B cell (primary cell): ENCODE measurements at regions not wholly inside any gene's neighbourhood (a gene's known extent, or its start where the extent isn't known, plus 50 kb on each side); places are given as distances from the start of the nearest gene placed in this dataset.
"Not testable (repeated sequence)": the region's sequence is repeated elsewhere in the genome, so short reads cannot be mapped to it uniquely, and the experiment has no call there.

ENCODE experiments used
- ATAC-seq: fragments of 200-7000 bp; cut with Tn5 transposase; one replicate; pipeline ENCODE4 v1.10.0; 2021; ENCODE audit warnings: low read depth, mild to moderate bottlenecking, moderate number of reproducible peaks, moderate library complexity
- CTCF ChIA-PET: fragments of 350-600 bp; sonication (Branson Sonifier 250); formaldehyde crosslinking; loops from one replicate; lab custom pipeline; 2021; ENCODE audit warnings: antibody characterized with exemption, inconsistent platforms; lab: Charles Lee
- POLR2A ChIA-PET: fragments of 350-600 bp; sonication (Branson Sonifier 250); formaldehyde crosslinking; loops from one replicate; lab custom pipeline; 2021; ENCODE audit warnings: antibody characterized with exemption; lab: Charles Lee
- DNase-seq: peaks from one replicate; pipeline ENCODE4 v3.0.0; 2013
- H2AFZ ChIP-seq: 2 replicates; pipeline ENCODE4 v1.6.1; 2012; ENCODE audit warnings: mild to moderate bottlenecking, low read depth, low read length; ENCODE audit not compliant: insufficient read depth, poor library complexity, severe bottlenecking
- H3K27ac ChIP-seq, 2 donors: 1 replicate in 1 of 2; 2 replicates in 1 of 2; pipeline ENCODE4 v1.5.1; 2012 to 2013; ENCODE audit warnings: low read length in 2 of 2, mild to moderate bottlenecking in 2 of 2, moderate library complexity in 1 of 2
- H3K27me3 ChIP-seq, 4 experiments: fragments of 200-600 bp in 1 of 4; sonication (generic) in 1 of 4; replicated peaks in 1 of 4; 1 replicate in 2 of 4; 2 replicates in 2 of 4; pipeline versions ENCODE4 v1.6.1 to v1.7.0; 2013 to 2016; ENCODE audit warnings: low read length in 3 of 4, mild to moderate bottlenecking in 2 of 4, mixed read lengths in 1 of 4, moderate library complexity in 1 of 4; ENCODE audit not compliant: insufficient read depth in 4 of 4, control insufficient read depth in 3 of 4; ENCODE audit errors: control extremely low read depth in 1 of 4
- H3K36me3 ChIP-seq, 2 experiments: replicated peaks in 1 of 2; 1 replicate in 1 of 2; 2 replicates in 1 of 2; pipeline versions ENCODE4 v1.6.1 to v1.7.1; 2013; ENCODE audit warnings: low read length in 1 of 2; ENCODE audit not compliant: insufficient read depth in 2 of 2, control insufficient read depth in 1 of 2; ENCODE audit errors: control extremely low read depth in 1 of 2, extremely low read depth in 1 of 2
- H3K4me1 ChIP-seq, 2 donors: fragments of 200-600 bp in 1 of 2; sonication (generic) in 1 of 2; 1 replicate in 1 of 2; 2 replicates in 1 of 2; pipeline versions ENCODE4 v1.5.1 to v1.6.1; 2013 to 2017; ENCODE audit warnings: low read length in 2 of 2; ENCODE audit not compliant: control insufficient read depth in 2 of 2, insufficient read depth in 2 of 2
- H3K4me2 ChIP-seq: replicated peaks from 2 replicates; pipeline ENCODE3; 2012; ENCODE audit warnings: mild to moderate bottlenecking, low read depth, low read length; ENCODE audit not compliant: poor library complexity, severe bottlenecking
- H3K4me3 ChIP-seq, 5 experiments: fragments of 200-600 bp in 1 of 5; sonication (generic) in 1 of 5; 1 replicate in 3 of 5; 2 replicates in 2 of 5; pipeline versions ENCODE4 v1.5.1 to v1.7.0; 2011 to 2016; ENCODE audit warnings: low read length in 4 of 5, mild to moderate bottlenecking in 4 of 5, low read depth in 2 of 5, control low read depth in 1 of 5, moderate library complexity in 1 of 5; ENCODE audit not compliant: insufficient read depth in 1 of 5; ENCODE audit errors: control extremely low read depth in 1 of 5, extremely low read depth in 1 of 5
- H3K79me2 ChIP-seq: fragments of 200-600 bp; sonication (generic); one replicate; pipeline ENCODE4 v1.6.0; 2016; ENCODE audit warnings: low read length; ENCODE audit not compliant: control insufficient read depth, insufficient read depth
- H3K9ac ChIP-seq: fragments of 200-600 bp; sonication (generic); 2 replicates; pipeline ENCODE4 v1.6.1; 2017; ENCODE audit warnings: mild to moderate bottlenecking, low read length, moderate library complexity
- H3K9me3 ChIP-seq, 3 donors: one replicate each; pipeline versions ENCODE4 v1.6.1 to v1.7.1; 2013; ENCODE audit warnings: low read length in 2 of 3; ENCODE audit not compliant: control insufficient read depth in 2 of 3, insufficient read depth in 1 of 3; ENCODE audit errors: control extremely low read depth in 1 of 3
- H4K20me1 ChIP-seq: 2 replicates; pipeline ENCODE4 v1.6.0; 2012; ENCODE audit warnings: mild to moderate bottlenecking, low read length; ENCODE audit not compliant: insufficient read depth, control insufficient read depth, poor library complexity, severe bottlenecking
- H3K27ac Mint-ChIP-seq: one replicate; pipeline ENCODE4 v1.8.0; 2021; ENCODE audit warnings: mixed read lengths
- H3K27me3 Mint-ChIP-seq: one replicate; pipeline ENCODE4 v1.8.0; 2021; ENCODE audit warnings: mixed read lengths
- H3K4me1 Mint-ChIP-seq: one replicate; pipeline ENCODE4 v1.8.0; 2021; ENCODE audit warnings: mixed read lengths
- H3K4me3 Mint-ChIP-seq: one replicate; pipeline ENCODE4 v1.8.0; 2021; ENCODE audit warnings: mixed read lengths
- H3K9me3 Mint-ChIP-seq: one replicate; pipeline ENCODE4 v1.8.0; 2022; ENCODE audit warnings: mixed read lengths; ENCODE audit not compliant: insufficient read depth
- EZH2 ChIP-seq: IDR thresholded peaks from 2 replicates; pipeline ENCODE4 v1.6.1; 2012; ENCODE audit warnings: borderline replicate concordance, low read depth, mild to moderate bottlenecking, moderate library complexity, low read length; ENCODE audit not compliant: insufficient read depth, poor library complexity, severe bottlenecking
- WGBS: methylation state at CpG from one replicate; pipeline ENCODE4 v1.1.5; 2013; ENCODE audit warnings: missing lambda C conversion rate; ENCODE audit not compliant: insufficient coverage; 5-methylcytosine and 5-hydroxymethylcytosine counted together
- intact Hi-C: fragments of 100-400 bp; cut with micrococcal nuclease; formaldehyde crosslinking; loops from one replicate; pipeline ENCODE4 v1.10.0; 2022
- TF ChIP-seq, protein P1 (sequence below): fragments of 200-600 bp; IDR thresholded peaks from one replicate; pipeline ENCODE4 v1.8.0; 2022; ENCODE audit warnings: antibody characterized with exemption, mild to moderate bottlenecking

DNA sequence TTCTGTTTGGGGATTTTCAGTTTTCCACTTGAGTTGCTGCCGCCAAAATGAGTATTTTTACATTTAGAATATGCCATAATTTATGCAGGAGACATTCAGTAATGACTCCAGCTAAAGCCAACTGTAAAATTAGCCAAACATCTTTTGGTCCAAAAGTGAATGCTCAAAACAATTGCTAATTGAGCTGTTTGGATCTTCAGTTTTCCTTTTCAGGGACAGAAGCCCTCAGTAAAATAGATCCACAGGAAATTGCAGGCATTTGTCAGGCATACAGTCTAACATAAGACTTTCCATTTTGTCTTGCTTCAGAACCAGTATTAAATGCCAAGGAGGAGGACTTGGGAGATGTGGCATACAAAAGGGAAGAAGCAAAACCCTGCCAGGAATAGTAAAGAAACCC, 524.8 kb upstream of the API5 start:
- no peaks in the 10 kb centered on the region for H3K36me3 ChIP-seq
- no peaks in the 10 kb centered on the region for H3K4me1 Mint-ChIP-seq
- H3K9ac ChIP-seq: no peak overlapping the region
- H3K27ac ChIP-seq: no peak overlapping the region
- no peak overlapping the region for H3K4me3 Mint-ChIP-seq
- H3K9me3 ChIP-seq: peaks cover 0 to 3% (median 0%) of the 10 kb centered on the region in 3 donors
- no peaks in the 10 kb centered on the region for H3K9me3 Mint-ChIP-seq
- ChIA-PET POLR2A (no interaction called here), CTCF (no interaction called here)
- no peaks in the 10 kb centered on the region for H3K27me3 ChIP-seq
- no peaks in the 10 kb centered on the region for H3K79me2 ChIP-seq
- DNase-seq (no peak), ATAC-seq (no peak)
- no CpG with 5 or more reads among the region's 1 CpG for WGBS
- H3K4me3 ChIP-seq: no peak overlapping the region
- H4K20me1 ChIP-seq: no peaks in the 10 kb centered on the region
- TF ChIP-seq, protein P1, sequence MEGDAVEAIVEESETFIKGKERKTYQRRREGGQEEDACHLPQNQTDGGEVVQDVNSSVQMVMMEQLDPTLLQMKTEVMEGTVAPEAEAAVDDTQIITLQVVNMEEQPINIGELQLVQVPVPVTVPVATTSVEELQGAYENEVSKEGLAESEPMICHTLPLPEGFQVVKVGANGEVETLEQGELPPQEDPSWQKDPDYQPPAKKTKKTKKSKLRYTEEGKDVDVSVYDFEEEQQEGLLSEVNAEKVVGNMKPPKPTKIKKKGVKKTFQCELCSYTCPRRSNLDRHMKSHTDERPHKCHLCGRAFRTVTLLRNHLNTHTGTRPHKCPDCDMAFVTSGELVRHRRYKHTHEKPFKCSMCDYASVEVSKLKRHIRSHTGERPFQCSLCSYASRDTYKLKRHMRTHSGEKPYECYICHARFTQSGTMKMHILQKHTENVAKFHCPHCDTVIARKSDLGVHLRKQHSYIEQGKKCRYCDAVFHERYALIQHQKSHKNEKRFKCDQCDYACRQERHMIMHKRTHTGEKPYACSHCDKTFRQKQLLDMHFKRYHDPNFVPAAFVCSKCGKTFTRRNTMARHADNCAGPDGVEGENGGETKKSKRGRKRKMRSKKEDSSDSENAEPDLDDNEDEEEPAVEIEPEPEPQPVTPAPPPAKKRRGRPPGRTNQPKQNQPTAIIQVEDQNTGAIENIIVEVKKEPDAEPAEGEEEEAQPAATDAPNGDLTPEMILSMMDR: no peak
- no peak for TF ChIP-seq EZH2
- no peak overlapping the region for H2AFZ ChIP-seq
- no peak overlapping the region for H3K4me2 ChIP-seq
- intact Hi-C loops: no loop called here
- H3K27ac Mint-ChIP-seq: no peak overlapping the region
- no peaks in the 10 kb centered on the region for H3K27me3 Mint-ChIP-seq
- H3K4me1 ChIP-seq: no peaks in the 10 kb centered on the region

DNA sequence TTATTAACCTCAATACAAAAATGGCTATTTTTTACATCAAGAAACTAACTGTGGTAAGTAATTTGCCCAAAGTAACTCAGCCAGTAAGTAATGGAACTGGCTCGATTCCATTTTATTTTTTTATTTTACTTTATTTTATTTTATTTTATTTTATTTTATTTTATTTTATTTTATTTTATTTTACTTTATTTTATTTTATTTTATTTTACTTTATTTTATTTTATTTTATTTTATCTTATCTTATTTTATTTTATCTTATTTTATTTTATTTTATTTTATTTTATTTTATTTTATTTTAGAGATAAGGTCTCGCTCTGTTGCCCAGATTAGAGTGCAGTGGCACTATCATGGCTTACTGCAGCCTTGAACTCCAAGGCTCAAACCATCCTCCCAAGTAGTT, 516.3 kb upstream of the API5 start:
- H3K79me2 ChIP-seq, H3K27me3 Mint-ChIP-seq, H3K9me3 ChIP-seq, H3K4me1 ChIP-seq, H2AFZ ChIP-seq, POLR2A ChIA-PET, H3K27ac Mint-ChIP-seq, H3K4me1 Mint-ChIP-seq, H4K20me1 ChIP-seq, H3K27me3 ChIP-seq, H3K4me2 ChIP-seq, H3K27ac ChIP-seq, H3K4me3 ChIP-seq, CTCF ChIA-PET, H3K9me3 Mint-ChIP-seq, H3K36me3 ChIP-seq, H3K9ac ChIP-seq, H3K4me3 Mint-ChIP-seq, DNase-seq, ATAC-seq, intact Hi-C loops: not testable (repeated sequence)
- WGBS: no CpG with 5 or more reads among the region's 2 CpGs
